Gastrocnemius medialis (tissue), 4 donors: ENCODE measurements at regions not wholly inside any gene's neighbourhood (a gene's known extent, or its start where the extent isn't known, plus 50 kb on each side); places are given as distances from the start of the nearest gene placed in this dataset.

Experiments used
- CTCF ChIP-seq, 5 experiments: fragments of 450-650 bp in 3 of 5; fragments of 200-600 bp in 2 of 5; sonication (generic) in 2 of 5; IDR thresholded peaks in 4 of 5; conservative IDR thresholded peaks in 1 of 5; 1 replicate in 4 of 5; 2 replicates in 1 of 5; pipeline ENCODE4 v1.5.1; 2016 to 2019; ENCODE audit warnings: antibody characterized with exemption in 5 of 5, mild to moderate bottlenecking in 3 of 5, moderate library complexity in 3 of 5
- POLR2A ChIP-seq, 2 donors: fragments of 450-650 bp; IDR thresholded peaks; one replicate each; pipeline ENCODE4 v1.6.1; 2017; ENCODE audit warnings: antibody characterized with exemption in 2 of 2, mild to moderate bottlenecking in 2 of 2, moderate library complexity in 2 of 2

- TF ChIP-seq CTCF (IDR thresholded peaks at IDR 0.05 in 4 of 5, conservative IDR thresholded peaks at IDR 0.05 in 1 of 5), result no peak
- no peak for TF ChIP-seq POLR2A (IDR thresholded peaks at IDR 0.05)
Observed at GRCh38 chr15:62584301-62585235, 419.5 kb upstream of the C2CD4B start.
